ENCODE measurements at regions not wholly inside any gene's neighbourhood (a gene's known extent, or its start where the extent isn't known, plus 50 kb on each side); places are given as distances from the start of the nearest gene placed in this dataset.
"Not testable (repeated sequence)": the region's sequence is repeated elsewhere in the genome, so short reads cannot be mapped to it uniquely, and the experiment has no call there.

DNA sequence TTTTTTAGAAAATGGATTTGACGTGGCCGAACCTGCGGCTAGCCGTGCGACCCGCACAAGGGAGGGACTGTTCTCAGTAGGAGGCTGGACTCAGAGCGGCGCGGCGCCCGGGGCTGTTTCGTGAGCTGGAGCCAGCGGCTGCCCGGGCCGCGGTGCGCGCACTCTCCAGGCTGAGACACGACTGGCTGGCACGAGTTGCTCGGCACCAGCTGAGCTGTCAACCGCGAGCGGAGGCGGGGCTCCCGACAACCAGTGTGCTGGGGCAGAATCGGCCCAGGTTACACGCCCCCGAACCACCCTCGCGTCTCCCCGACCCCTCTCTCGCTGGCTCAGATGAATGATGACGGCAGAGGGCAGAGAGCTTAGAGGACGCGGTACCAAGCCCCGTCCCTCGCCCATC is 182.3 kb upstream of the NBPF9 start:
- not testable (repeated sequence) for H3K36me3 ChIP-seq (ENCODE audit: control insufficient read depth, low read depth, low read length); H3K27me3 ChIP-seq (ENCODE audit: control insufficient read depth, insufficient read depth, low read length); H3K4me3 ChIP-seq (ENCODE audit: low read length); H3K27ac ChIP-seq (ENCODE audit: low read length); H3K9me3 ChIP-seq (ENCODE audit: control insufficient read depth, low read depth, low read length); H3K9ac ChIP-seq (ENCODE audit: low read length); H3K4me1 ChIP-seq (ENCODE audit: control insufficient read depth, low read depth, low read length)

GRCh38 chr1:149288580-149288979 is 185.2 kb upstream of the NBPF9 start:
- not testable (repeated sequence) for H3K9ac ChIP-seq (ENCODE audit: low read length); H3K36me3 ChIP-seq (ENCODE audit: control insufficient read depth, low read depth, low read length); H3K4me3 ChIP-seq (ENCODE audit: low read length); H3K9me3 ChIP-seq (ENCODE audit: control insufficient read depth, low read depth, low read length); H3K27me3 ChIP-seq (ENCODE audit: control insufficient read depth, insufficient read depth, low read length); H3K4me1 ChIP-seq (ENCODE audit: control insufficient read depth, low read depth, low read length); H3K27ac ChIP-seq (ENCODE audit: low read length)

DNA sequence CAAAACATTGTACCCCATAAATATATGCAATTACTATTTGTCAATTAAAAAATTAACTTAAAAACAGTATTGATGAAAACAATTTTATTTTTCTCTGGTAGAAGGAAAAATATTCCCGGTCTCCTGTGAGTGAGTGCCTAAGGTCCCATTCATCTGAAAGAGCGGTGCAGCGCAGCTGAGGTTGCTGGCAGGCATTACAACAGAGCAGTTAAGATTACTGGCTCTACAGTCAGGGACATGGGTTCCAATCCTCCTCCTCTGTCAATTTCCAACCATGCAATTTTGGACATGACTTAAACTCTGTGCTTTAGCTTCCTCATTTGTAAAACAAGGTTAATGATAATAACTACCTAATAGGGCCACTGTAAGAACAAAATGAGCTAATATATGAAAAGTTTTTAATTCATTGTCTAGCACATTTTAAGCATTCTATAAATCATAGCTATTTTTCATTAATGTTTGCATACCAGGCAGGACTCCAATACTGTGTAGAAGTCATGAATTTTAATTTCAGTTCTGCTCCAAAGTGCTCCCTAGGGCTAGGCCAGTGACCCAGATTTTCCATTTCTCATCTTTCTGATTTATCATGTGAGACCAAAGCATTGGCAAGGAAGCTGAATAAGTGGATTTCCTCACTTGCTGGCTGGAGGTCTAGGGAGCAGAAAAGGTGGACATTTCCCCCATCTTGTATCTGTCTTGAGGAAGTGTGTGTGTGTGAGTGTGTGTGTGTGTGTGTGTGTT is 174.2 kb upstream of the NBPF19 start:
- H3K9ac ChIP-seq (ENCODE audit: low read length); H3K27me3 ChIP-seq (ENCODE audit: control insufficient read depth, insufficient read depth, low read length); H3K4me1 ChIP-seq (ENCODE audit: control insufficient read depth, low read depth, low read length): not testable (repeated sequence)

DNA sequence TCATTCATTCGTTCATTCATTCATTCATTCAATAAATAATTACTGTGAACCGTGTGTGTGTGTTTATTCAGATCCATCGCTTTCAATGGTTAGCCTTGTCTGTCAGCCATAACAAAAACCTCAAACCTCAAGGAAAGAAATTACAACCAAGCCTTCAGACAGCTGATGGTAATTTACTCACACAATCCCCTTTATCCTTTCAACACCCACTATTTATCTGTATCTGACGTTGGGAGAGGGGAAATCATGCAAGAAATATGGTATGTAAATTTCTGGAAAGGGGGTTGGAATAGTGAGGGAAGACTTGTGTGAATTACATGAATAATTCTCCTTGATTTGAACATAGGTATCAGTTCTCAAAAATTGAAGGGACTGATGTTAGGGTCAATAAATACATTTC is 173.6 kb upstream of the NBPF19 start:
- not testable (repeated sequence) for H3K36me3 ChIP-seq (ENCODE audit: control insufficient read depth, low read depth, low read length); H3K27me3 ChIP-seq (ENCODE audit: control insufficient read depth, insufficient read depth, low read length); H3K27ac ChIP-seq (ENCODE audit: low read length); H3K4me3 ChIP-seq (ENCODE audit: low read length); H3K9me3 ChIP-seq (ENCODE audit: control insufficient read depth, low read depth, low read length); H3K4me1 ChIP-seq (ENCODE audit: control insufficient read depth, low read depth, low read length); H3K9ac ChIP-seq (ENCODE audit: low read length)

More for the DNA sequence above, 174.2 kb upstream of the NBPF19 start:
- not testable (repeated sequence) for H3K9me3 ChIP-seq (ENCODE audit: control insufficient read depth, low read depth, low read length); H3K4me3 ChIP-seq (ENCODE audit: low read length); H3K27ac ChIP-seq (ENCODE audit: low read length); H3K36me3 ChIP-seq (ENCODE audit: control insufficient read depth, low read depth, low read length)

DNA sequence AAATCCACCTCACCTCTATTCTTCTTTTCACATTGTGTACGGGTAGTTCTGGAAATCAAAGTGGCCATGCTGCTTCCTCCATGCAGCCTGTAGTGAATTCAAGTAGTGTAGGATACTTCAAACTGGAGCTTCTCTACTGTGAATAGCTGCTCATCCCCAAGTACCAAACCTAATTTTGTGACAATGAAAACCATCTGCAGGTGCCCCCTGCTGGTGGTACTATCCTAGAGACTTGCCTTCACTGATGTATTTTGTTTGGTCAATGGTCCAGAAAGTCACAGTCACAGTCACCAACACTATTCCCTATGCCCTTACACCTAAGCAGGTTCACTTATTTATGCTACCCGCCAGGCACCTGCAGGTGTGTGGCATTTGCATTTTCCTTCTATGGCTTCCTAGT is 170.0 kb upstream of the NBPF19 start:
- H3K4me3 ChIP-seq (ENCODE audit: low read length); H3K27ac ChIP-seq (ENCODE audit: low read length); H3K36me3 ChIP-seq (ENCODE audit: control insufficient read depth, low read depth, low read length); H3K9ac ChIP-seq (ENCODE audit: low read length); H3K27me3 ChIP-seq (ENCODE audit: control insufficient read depth, insufficient read depth, low read length); H3K4me1 ChIP-seq (ENCODE audit: control insufficient read depth, low read depth, low read length); H3K9me3 ChIP-seq (ENCODE audit: control insufficient read depth, low read depth, low read length): not testable (repeated sequence)

DNA sequence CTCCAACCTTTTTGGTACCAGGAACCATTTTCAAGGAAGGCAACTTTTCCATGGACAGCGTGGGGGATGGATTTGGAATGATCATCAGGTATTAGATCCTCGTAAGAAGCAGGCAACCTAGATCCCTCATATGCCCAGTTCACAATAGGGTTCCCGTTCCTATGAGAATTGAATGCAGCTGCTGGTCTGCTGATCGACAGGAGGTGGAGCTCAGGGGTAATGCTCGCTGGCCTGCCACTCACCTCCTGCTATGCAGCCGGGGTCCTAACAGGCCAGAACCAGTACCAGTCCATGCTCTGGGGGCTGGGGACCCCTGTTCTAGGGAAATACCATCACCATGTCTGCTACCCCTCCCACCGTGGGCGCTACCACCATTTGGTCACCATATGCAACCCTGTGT is 167.2 kb upstream of the NBPF19 start:
- not testable (repeated sequence) for H3K9me3 ChIP-seq (ENCODE audit: control insufficient read depth, low read depth, low read length); H3K9ac ChIP-seq (ENCODE audit: low read length); H3K27ac ChIP-seq (ENCODE audit: low read length); H3K36me3 ChIP-seq (ENCODE audit: control insufficient read depth, low read depth, low read length); H3K4me3 ChIP-seq (ENCODE audit: low read length); H3K4me1 ChIP-seq (ENCODE audit: control insufficient read depth, low read depth, low read length); H3K27me3 ChIP-seq (ENCODE audit: control insufficient read depth, insufficient read depth, low read length)

DNA sequence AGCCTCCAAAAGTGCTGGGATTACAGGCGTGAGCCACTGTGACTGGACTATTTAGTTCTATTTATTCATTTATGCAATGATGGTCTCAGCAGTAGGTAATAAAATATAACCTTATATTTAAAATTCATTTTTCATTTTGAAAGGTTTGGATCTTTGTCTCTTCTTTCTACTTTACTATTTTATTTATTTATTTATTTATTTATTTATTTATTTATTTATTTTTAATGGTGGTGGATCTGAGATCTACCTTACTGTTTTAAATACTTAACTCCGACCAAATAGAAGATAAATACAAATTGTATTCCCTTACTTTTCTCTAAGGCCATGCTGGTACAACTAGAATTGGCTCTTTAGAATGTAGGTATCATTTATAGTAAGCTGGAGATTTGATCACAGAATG is 159.9 kb upstream of the NBPF19 start:
- not testable (repeated sequence) for H3K27me3 ChIP-seq (ENCODE audit: control insufficient read depth, insufficient read depth, low read length); H3K9ac ChIP-seq (ENCODE audit: low read length); H3K4me1 ChIP-seq (ENCODE audit: control insufficient read depth, low read depth, low read length); H3K27ac ChIP-seq (ENCODE audit: low read length); H3K4me3 ChIP-seq (ENCODE audit: low read length); H3K9me3 ChIP-seq (ENCODE audit: control insufficient read depth, low read depth, low read length); H3K36me3 ChIP-seq (ENCODE audit: control insufficient read depth, low read depth, low read length)

- not testable (repeated sequence) for H3K36me3 ChIP-seq (ENCODE audit: control insufficient read depth, low read depth, low read length); H3K27me3 ChIP-seq (ENCODE audit: control insufficient read depth, insufficient read depth, low read length); H3K4me1 ChIP-seq (ENCODE audit: control insufficient read depth, low read depth, low read length); H3K9ac ChIP-seq (ENCODE audit: low read length); H3K9me3 ChIP-seq (ENCODE audit: control insufficient read depth, low read depth, low read length); H3K27ac ChIP-seq (ENCODE audit: low read length); H3K4me3 ChIP-seq (ENCODE audit: low read length)
These were observed 153.7 kb upstream of the NBPF19 start for GRCh38 chr1:149320971-149321731.

DNA sequence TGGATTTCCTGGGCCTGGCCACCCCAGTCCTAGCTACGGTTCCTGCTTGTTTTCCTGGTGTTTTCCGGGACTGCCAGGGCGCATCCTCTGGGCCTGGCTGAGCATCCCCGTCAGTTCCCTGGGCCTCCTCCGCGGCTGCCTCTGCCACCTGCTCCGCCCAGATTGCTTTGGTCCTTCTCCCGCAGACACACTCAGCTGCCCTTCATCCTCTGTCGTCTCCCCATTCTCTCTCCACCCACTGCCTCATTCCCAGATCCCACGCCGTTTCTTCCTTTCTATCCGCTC is 153.2 kb upstream of the NBPF19 start:
- H3K27ac ChIP-seq (ENCODE audit: low read length); H3K9ac ChIP-seq (ENCODE audit: low read length); H3K9me3 ChIP-seq (ENCODE audit: control insufficient read depth, low read depth, low read length); H3K27me3 ChIP-seq (ENCODE audit: control insufficient read depth, insufficient read depth, low read length); H3K4me3 ChIP-seq (ENCODE audit: low read length); H3K4me1 ChIP-seq (ENCODE audit: control insufficient read depth, low read depth, low read length); H3K36me3 ChIP-seq (ENCODE audit: control insufficient read depth, low read depth, low read length): not testable (repeated sequence)

DNA sequence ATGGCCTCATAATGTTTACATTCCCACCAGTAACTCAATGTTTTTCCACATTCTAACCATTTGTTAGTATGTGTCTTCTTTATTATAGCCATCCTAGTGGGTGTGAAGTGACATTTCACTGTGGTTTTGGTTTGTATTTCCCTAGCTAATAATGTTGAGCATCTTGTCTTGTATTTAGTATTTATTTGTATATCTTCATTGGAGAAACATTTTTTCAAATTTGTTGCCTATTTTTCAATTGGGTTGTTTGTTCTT is 144.8 kb upstream of the NBPF19 start:
- H3K4me3 ChIP-seq (ENCODE audit: low read length); H3K27ac ChIP-seq (ENCODE audit: low read length); H3K27me3 ChIP-seq (ENCODE audit: control insufficient read depth, insufficient read depth, low read length); H3K36me3 ChIP-seq (ENCODE audit: control insufficient read depth, low read depth, low read length); H3K4me1 ChIP-seq (ENCODE audit: control insufficient read depth, low read depth, low read length); H3K9me3 ChIP-seq (ENCODE audit: control insufficient read depth, low read depth, low read length); H3K9ac ChIP-seq (ENCODE audit: low read length): not testable (repeated sequence)

GRCh38 chr1:149336082-149336481 is 138.8 kb upstream of the NBPF19 start:
- H3K4me3 ChIP-seq (ENCODE audit: low read length): not testable (repeated sequence)

GRCh38 chr1:149338221-149338691 is 136.6 kb upstream of the NBPF19 start:
- H3K9ac ChIP-seq (ENCODE audit: low read length); H3K4me3 ChIP-seq (ENCODE audit: low read length); H3K9me3 ChIP-seq (ENCODE audit: control insufficient read depth, low read depth, low read length); H3K27ac ChIP-seq (ENCODE audit: low read length); H3K27me3 ChIP-seq (ENCODE audit: control insufficient read depth, insufficient read depth, low read length); H3K4me1 ChIP-seq (ENCODE audit: control insufficient read depth, low read depth, low read length); H3K36me3 ChIP-seq (ENCODE audit: control insufficient read depth, low read depth, low read length): not testable (repeated sequence)

More at GRCh38 chr1:149336082-149336481, 138.8 kb upstream of the NBPF19 start:
- H3K27ac ChIP-seq (ENCODE audit: low read length); H3K27me3 ChIP-seq (ENCODE audit: control insufficient read depth, insufficient read depth, low read length); H3K36me3 ChIP-seq (ENCODE audit: control insufficient read depth, low read depth, low read length); H3K9ac ChIP-seq (ENCODE audit: low read length); H3K4me1 ChIP-seq (ENCODE audit: control insufficient read depth, low read depth, low read length); H3K9me3 ChIP-seq (ENCODE audit: control insufficient read depth, low read depth, low read length): not testable (repeated sequence)

Data from iPS-18a (cell line).